DND-41 (cell line): ENCODE measurements at regions not wholly inside any gene's neighbourhood (a gene's known extent, or its start where the extent isn't known, plus 50 kb on each side); places are given as distances from the start of the nearest gene placed in this dataset.
"Not testable (repeated sequence)": the region's sequence is repeated elsewhere in the genome, so short reads cannot be mapped to it uniquely, and the experiment has no call there.

Experiments used
- EZH2 ChIP-seq: IDR thresholded peaks from 3 replicates; pipeline ENCODE4 v1.6.1; 2012; ENCODE audit warnings: borderline replicate concordance, low read depth, mild to moderate bottlenecking, moderate library complexity, low read length, inconsistent platforms; ENCODE audit not compliant: severe bottlenecking
- TF ChIP-seq, protein P1 (sequence below): IDR thresholded peaks from 2 replicates; pipeline ENCODE4 v1.5.1; 2012; ENCODE audit warnings: borderline replicate concordance, low read length, moderate library complexity, mild to moderate bottlenecking; ENCODE audit not compliant: poor library complexity, severe bottlenecking; ENCODE audit errors: extremely low read depth

DNA sequence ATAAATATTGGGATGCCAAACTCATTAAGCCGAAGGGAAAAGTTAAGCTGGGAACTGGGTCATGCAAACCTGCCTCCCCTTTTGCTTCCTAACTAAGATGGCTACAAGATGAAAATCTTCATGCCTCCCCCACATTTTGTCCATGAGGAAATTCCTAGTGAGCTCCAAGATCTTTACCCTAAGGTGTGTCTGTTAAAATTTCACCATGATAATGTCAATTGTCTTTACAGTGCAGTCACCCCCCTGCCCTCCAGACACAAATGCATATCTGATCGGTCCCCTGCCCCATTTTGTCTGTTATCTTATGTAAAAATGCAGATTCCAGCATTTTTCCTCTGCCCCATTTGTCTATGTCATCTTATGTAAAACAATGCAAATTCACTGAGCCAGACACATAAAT lies 51.3 kb upstream of the GOLGA8Q start:
- TF ChIP-seq, protein P1, sequence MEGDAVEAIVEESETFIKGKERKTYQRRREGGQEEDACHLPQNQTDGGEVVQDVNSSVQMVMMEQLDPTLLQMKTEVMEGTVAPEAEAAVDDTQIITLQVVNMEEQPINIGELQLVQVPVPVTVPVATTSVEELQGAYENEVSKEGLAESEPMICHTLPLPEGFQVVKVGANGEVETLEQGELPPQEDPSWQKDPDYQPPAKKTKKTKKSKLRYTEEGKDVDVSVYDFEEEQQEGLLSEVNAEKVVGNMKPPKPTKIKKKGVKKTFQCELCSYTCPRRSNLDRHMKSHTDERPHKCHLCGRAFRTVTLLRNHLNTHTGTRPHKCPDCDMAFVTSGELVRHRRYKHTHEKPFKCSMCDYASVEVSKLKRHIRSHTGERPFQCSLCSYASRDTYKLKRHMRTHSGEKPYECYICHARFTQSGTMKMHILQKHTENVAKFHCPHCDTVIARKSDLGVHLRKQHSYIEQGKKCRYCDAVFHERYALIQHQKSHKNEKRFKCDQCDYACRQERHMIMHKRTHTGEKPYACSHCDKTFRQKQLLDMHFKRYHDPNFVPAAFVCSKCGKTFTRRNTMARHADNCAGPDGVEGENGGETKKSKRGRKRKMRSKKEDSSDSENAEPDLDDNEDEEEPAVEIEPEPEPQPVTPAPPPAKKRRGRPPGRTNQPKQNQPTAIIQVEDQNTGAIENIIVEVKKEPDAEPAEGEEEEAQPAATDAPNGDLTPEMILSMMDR, result not testable (repeated sequence)
- not testable (repeated sequence) for TF ChIP-seq EZH2
